ENCODE measurements at regions not wholly inside any gene's neighbourhood (a gene's known extent, or its start where the extent isn't known, plus 50 kb on each side); places are given as distances from the start of the nearest gene placed in this dataset.

- TF ChIP-seq CTCF (IDR thresholded peaks at IDR 0.05) (no peak), EP300 (IDR thresholded peaks at IDR 0.05) (no peak)
Observed at GRCh38 chr1:94730450-94730849, 89.7 kb upstream of the SLC44A3 start.
